HEK293 (cell line): ENCODE measurements at regions not wholly inside any gene's neighbourhood (a gene's known extent, or its start where the extent isn't known, plus 50 kb on each side); places are given as distances from the start of the nearest gene placed in this dataset.

Experiments used
- BCL11B ChIP-seq: fragments of 450-650 bp; formaldehyde crosslinking; IDR thresholded peaks from 2 replicates; pipeline ENCODE4 v1.5.1; 2016; ENCODE audit warnings: low read depth, missing biosample characterization, missing genetic modification characterization
- GLI4 ChIP-seq: fragments of 450-650 bp; formaldehyde crosslinking; IDR thresholded peaks from 2 replicates; pipeline ENCODE4 v1.5.1; 2016; ENCODE audit warnings: missing biosample characterization, missing genetic modification characterization
- KLF10 ChIP-seq: fragments of 450-650 bp; IDR thresholded peaks from 2 replicates; pipeline ENCODE4 v1.5.1; 2018; ENCODE audit warnings: missing biosample characterization, mild to moderate bottlenecking, missing genetic modification characterization
- KLF7 ChIP-seq: fragments of 450-650 bp; formaldehyde crosslinking; IDR thresholded peaks from 2 replicates; pipeline ENCODE4 v1.5.1; 2016; ENCODE audit warnings: missing biosample characterization, missing genetic modification characterization, borderline replicate concordance
- KLF8 ChIP-seq: fragments of 450-650 bp; formaldehyde crosslinking; IDR thresholded peaks from 2 replicates; pipeline ENCODE4 v1.5.1; 2016; ENCODE audit warnings: missing biosample characterization, missing genetic modification characterization
- MEIS1 ChIP-seq: sonication (generic); formaldehyde crosslinking; IDR thresholded peaks from 2 replicates; pipeline ENCODE4 v1.8.1; 2022; ENCODE audit warnings: missing genetic modification reagents, mild to moderate bottlenecking, borderline replicate concordance
- OSR2 ChIP-seq: fragments of 450-650 bp; formaldehyde crosslinking; IDR thresholded peaks from 2 replicates; pipeline ENCODE4 v1.5.1; 2016; ENCODE audit warnings: missing biosample characterization, missing genetic modification characterization
- PRDM1 ChIP-seq: fragments of 450-650 bp; formaldehyde crosslinking; IDR thresholded peaks from 2 replicates; pipeline ENCODE4; 2016; ENCODE audit warnings: missing biosample characterization, missing genetic modification characterization
- SCRT2 ChIP-seq: fragments of 450-650 bp; formaldehyde crosslinking; IDR thresholded peaks from 2 replicates; pipeline ENCODE4 v1.5.1; 2016; ENCODE audit warnings: missing biosample characterization, missing genetic modification characterization
- YY2 ChIP-seq: fragments of 450-650 bp; formaldehyde crosslinking; IDR thresholded peaks from 2 replicates; pipeline ENCODE4 v1.5.1; 2016; ENCODE audit warnings: missing biosample characterization, missing genetic modification characterization
- ZIC2 ChIP-seq: fragments of 450-650 bp; formaldehyde crosslinking; IDR thresholded peaks from 2 replicates; pipeline ENCODE4 v1.5.1; 2016; ENCODE audit warnings: missing biosample characterization, missing genetic modification characterization
- ZNF132 ChIP-seq: fragments of 450-650 bp; formaldehyde crosslinking; IDR thresholded peaks from 2 replicates; pipeline ENCODE4 v1.5.1; 2017; ENCODE audit warnings: missing biosample characterization, missing genetic modification characterization, borderline replicate concordance
- ZNF146 ChIP-seq: fragments of 450-650 bp; formaldehyde crosslinking; IDR thresholded peaks from 2 replicates; pipeline ENCODE4 v1.5.1; 2016; ENCODE audit warnings: missing biosample characterization, missing genetic modification characterization
- ZNF2 ChIP-seq: fragments of 450-650 bp; formaldehyde crosslinking; IDR thresholded peaks from 2 replicates; pipeline ENCODE4 v1.5.1; 2016; ENCODE audit warnings: missing biosample characterization, missing genetic modification characterization
- ZNF239 ChIP-seq: fragments of 450-650 bp; formaldehyde crosslinking; IDR thresholded peaks from 2 replicates; pipeline ENCODE4 v1.5.1; 2016; ENCODE audit warnings: missing biosample characterization, missing genetic modification characterization
- ZNF302 ChIP-seq: fragments of 450-650 bp; formaldehyde crosslinking; IDR thresholded peaks from 2 replicates; pipeline ENCODE4 v1.5.1; 2016; ENCODE audit warnings: missing biosample characterization, missing genetic modification characterization, low read depth
- ZNF350 ChIP-seq: fragments of 450-650 bp; formaldehyde crosslinking; IDR thresholded peaks from 2 replicates; pipeline ENCODE4 v1.5.0; 2017; ENCODE audit warnings: missing biosample characterization, mild to moderate bottlenecking, missing genetic modification characterization
- ZNF394 ChIP-seq: fragments of 450-650 bp; formaldehyde crosslinking; IDR thresholded peaks from 2 replicates; pipeline ENCODE4 v1.5.1; 2016; ENCODE audit warnings: missing biosample characterization, missing genetic modification characterization, mild to moderate bottlenecking, moderate library complexity, borderline replicate concordance
- ZNF433 ChIP-seq: fragments of 450-650 bp; formaldehyde crosslinking; IDR thresholded peaks from 2 replicates; pipeline ENCODE4 v1.5.1; 2016; ENCODE audit warnings: missing biosample characterization, missing genetic modification characterization, low read depth
- ZNF529 ChIP-seq: fragments of 450-650 bp; formaldehyde crosslinking; IDR thresholded peaks from 2 replicates; pipeline ENCODE4 v1.5.1; 2017; ENCODE audit warnings: missing genetic modification characterization, missing biosample characterization; ENCODE audit not compliant: insufficient replicate concordance
- ZNF596 ChIP-seq: fragments of 450-650 bp; IDR thresholded peaks from 2 replicates; pipeline ENCODE4 v1.5.0; 2018; ENCODE audit warnings: missing biosample characterization, mild to moderate bottlenecking, missing genetic modification characterization, moderate library complexity
- ZNF629 ChIP-seq: fragments of 450-650 bp; formaldehyde crosslinking; IDR thresholded peaks from 2 replicates; pipeline ENCODE4 v1.5.1; 2017; ENCODE audit warnings: missing biosample characterization, missing genetic modification characterization
- ZNF654 ChIP-seq: fragments of 450-650 bp; formaldehyde crosslinking; IDR thresholded peaks from 2 replicates; pipeline ENCODE4 v1.5.1; 2016; ENCODE audit warnings: low read depth, missing biosample characterization, missing genetic modification characterization
- ZNF701 ChIP-seq: fragments of 450-650 bp; formaldehyde crosslinking; IDR thresholded peaks from 2 replicates; pipeline ENCODE4 v1.5.1; 2016; ENCODE audit warnings: missing biosample characterization, missing genetic modification characterization
- ZNF747 ChIP-seq: fragments of 450-650 bp; formaldehyde crosslinking; IDR thresholded peaks from 2 replicates; pipeline ENCODE4 v1.5.1; 2016; ENCODE audit warnings: missing biosample characterization, missing genetic modification characterization
- ZNF76 ChIP-seq: fragments of 450-650 bp; formaldehyde crosslinking; IDR thresholded peaks from 2 replicates; pipeline ENCODE4; 2016; ENCODE audit warnings: low read depth, missing biosample characterization, missing genetic modification characterization, borderline replicate concordance
- TF ChIP-seq, protein P1 (sequence below): fragments of 450-650 bp; formaldehyde crosslinking; IDR thresholded peaks from 2 replicates; pipeline ENCODE4 v1.5.1; 2016; ENCODE audit warnings: missing biosample characterization, missing genetic modification characterization
- TF ChIP-seq, protein P2 (sequence below): fragments of 450-650 bp; formaldehyde crosslinking; IDR thresholded peaks from 2 replicates; pipeline ENCODE4 v1.5.1; 2016; ENCODE audit warnings: missing biosample characterization, missing genetic modification characterization
- TF ChIP-seq, protein P3 (sequence below): fragments of 450-650 bp; formaldehyde crosslinking; IDR thresholded peaks from 2 replicates; pipeline ENCODE4 v1.5.1; 2016; ENCODE audit warnings: missing biosample characterization, missing genetic modification characterization
- TF ChIP-seq, protein P4 (sequence below): fragments of 450-650 bp; formaldehyde crosslinking; IDR thresholded peaks from 2 replicates; pipeline ENCODE4 v1.5.1; 2016; ENCODE audit warnings: missing biosample characterization, missing genetic modification characterization
- TF ChIP-seq, protein P5 (sequence below): fragments of 450-650 bp; formaldehyde crosslinking; IDR thresholded peaks from 2 replicates; pipeline ENCODE4 v1.5.1; 2016; ENCODE audit warnings: missing biosample characterization, missing genetic modification characterization
- TF ChIP-seq, protein P6 (sequence below): fragments of 450-650 bp; formaldehyde crosslinking; IDR thresholded peaks from 2 replicates; pipeline ENCODE4 v1.5.1; 2017; ENCODE audit warnings: missing biosample characterization, missing genetic modification characterization

DNA sequence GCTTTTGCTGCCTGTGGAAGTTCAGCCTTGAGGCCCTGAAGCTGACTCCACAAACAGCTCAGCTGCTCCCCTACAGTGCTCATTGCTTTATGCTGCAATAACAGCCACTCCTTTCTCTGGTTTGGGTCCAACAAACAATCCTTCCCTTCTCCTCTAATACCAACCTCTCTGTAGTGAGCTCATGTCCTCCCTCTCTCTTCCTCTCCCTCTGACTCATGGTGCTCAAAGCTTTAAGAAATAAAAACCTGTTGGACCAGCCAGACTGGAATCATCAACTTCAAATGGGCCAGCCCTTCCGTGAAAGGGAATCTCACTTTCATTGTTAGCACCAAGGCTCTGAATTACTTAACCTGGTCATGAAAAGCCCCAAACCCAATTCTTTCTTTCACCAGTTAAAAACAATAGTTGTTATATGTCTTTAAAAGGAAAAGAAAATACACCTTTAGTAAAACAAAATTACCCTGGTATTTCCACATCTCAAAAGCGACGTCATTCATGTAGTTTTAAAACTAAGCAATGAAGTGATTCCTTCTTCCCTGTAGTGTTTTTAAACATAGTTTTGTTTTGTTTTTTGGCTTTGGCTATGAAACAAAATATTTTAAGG, 126.4 kb downstream of the DUSP6 start (continued):
- TF ChIP-seq, protein P1, sequence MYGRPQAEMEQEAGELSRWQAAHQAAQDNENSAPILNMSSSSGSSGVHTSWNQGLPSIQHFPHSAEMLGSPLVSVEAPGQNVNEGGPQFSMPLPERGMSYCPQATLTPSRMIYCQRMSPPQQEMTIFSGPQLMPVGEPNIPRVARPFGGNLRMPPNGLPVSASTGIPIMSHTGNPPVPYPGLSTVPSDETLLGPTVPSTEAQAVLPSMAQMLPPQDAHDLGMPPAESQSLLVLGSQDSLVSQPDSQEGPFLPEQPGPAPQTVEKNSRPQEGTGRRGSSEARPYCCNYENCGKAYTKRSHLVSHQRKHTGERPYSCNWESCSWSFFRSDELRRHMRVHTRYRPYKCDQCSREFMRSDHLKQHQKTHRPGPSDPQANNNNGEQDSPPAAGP (tag by site-specific recombination) = peak; percentile 43; the same call in 1 of the 2 replicates
- TF ChIP-seq ZIC2 (tag by site-specific recombination) (no peak), KLF7 (tag by site-specific recombination) (no peak), ZNF433 (tag by site-specific recombination) (no peak), SCRT2 (tag by site-specific recombination) (peak; percentile 95), ZNF747 (no peak), ZNF701 (tag by site-specific recombination) (no peak), PRDM1 (tag by site-specific recombination) (peak; percentile 30; the same call in 1 of the 2 replicates), KLF8 (tag by site-specific recombination) (no peak), ZNF394 (tag by site-specific recombination) (peak; percentile 55; the same call in 1 of the 2 replicates), ZNF239 (tag by site-specific recombination) (no peak), OSR2 (tag by site-specific recombination) (no peak), KLF10 (tag by site-specific recombination) (no peak), ZNF2 (tag by site-specific recombination) (no peak), ZNF529 (tag by site-specific recombination) (no peak), GLI4 (tag by site-specific recombination) (no peak), ZNF146 (tag by site-specific recombination) (no peak), ZNF132 (tag by site-specific recombination) (no peak), ZNF76 (tag by site-specific recombination) (no peak), BCL11B (tag by site-specific recombination) (no peak), YY2 (tag by site-specific recombination) (no peak), ZNF629 (no peak), ZNF596 (tag by site-specific recombination) (no peak), ZNF654 (tag by site-specific recombination) (no peak), MEIS1 (no peak), ZNF350 (tag by site-specific recombination) (no peak), ZNF302 (tag by site-specific recombination) (no peak)
- TF ChIP-seq, protein P2, sequence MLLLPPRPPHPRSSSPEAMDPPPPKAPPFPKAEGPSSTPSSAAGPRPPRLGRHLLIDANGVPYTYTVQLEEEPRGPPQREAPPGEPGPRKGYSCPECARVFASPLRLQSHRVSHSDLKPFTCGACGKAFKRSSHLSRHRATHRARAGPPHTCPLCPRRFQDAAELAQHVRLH (tag by site-specific recombination) = no peak
- TF ChIP-seq, protein P3, sequence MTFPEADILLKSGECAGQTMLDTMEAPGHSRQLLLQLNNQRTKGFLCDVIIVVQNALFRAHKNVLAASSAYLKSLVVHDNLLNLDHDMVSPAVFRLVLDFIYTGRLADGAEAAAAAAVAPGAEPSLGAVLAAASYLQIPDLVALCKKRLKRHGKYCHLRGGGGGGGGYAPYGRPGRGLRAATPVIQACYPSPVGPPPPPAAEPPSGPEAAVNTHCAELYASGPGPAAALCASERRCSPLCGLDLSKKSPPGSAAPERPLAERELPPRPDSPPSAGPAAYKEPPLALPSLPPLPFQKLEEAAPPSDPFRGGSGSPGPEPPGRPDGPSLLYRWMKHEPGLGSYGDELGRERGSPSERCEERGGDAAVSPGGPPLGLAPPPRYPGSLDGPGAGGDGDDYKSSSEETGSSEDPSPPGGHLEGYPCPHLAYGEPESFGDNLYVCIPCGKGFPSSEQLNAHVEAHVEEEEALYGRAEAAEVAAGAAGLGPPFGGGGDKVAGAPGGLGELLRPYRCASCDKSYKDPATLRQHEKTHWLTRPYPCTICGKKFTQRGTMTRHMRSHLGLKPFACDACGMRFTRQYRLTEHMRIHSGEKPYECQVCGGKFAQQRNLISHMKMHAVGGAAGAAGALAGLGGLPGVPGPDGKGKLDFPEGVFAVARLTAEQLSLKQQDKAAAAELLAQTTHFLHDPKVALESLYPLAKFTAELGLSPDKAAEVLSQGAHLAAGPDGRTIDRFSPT = no peak
- TF ChIP-seq, protein P4, sequence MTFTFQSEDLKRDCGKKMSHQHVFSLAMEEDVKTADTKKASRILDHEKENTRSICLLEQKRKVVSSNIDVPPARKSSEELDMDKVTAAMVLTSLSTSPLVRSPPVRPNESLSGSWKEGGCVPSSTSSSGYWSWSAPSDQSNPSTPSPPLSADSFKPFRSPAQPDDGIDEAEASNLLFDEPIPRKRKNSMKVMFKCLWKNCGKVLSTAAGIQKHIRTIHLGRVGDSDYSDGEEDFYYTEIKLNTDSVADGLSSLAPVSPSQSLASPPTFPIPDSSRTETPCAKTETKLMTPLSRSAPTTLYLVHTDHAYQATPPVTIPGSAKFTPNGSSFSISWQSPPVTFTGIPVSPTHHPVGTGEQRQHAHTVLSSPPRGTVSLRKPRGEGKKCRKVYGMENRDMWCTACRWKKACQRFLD (tag by site-specific recombination) = no peak
- TF ChIP-seq, protein P5, sequence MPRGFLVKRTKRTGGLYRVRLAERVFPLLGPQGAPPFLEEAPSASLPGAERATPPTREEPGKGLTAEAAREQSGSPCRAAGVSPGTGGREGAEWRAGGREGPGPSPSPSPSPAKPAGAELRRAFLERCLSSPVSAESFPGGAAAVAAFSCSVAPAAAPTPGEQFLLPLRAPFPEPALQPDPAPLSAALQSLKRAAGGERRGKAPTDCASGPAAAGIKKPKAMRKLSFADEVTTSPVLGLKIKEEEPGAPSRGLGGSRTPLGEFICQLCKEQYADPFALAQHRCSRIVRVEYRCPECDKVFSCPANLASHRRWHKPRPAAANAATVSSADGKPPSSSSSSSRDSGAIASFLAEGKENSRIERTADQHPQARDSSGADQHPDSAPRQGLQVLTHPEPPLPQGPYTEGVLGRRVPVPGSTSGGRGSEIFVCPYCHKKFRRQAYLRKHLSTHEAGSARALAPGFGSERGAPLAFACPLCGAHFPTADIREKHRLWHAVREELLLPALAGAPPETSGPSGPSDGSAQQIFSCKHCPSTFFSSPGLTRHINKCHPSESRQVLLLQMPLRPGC = no peak
- TF ChIP-seq, protein P6, sequence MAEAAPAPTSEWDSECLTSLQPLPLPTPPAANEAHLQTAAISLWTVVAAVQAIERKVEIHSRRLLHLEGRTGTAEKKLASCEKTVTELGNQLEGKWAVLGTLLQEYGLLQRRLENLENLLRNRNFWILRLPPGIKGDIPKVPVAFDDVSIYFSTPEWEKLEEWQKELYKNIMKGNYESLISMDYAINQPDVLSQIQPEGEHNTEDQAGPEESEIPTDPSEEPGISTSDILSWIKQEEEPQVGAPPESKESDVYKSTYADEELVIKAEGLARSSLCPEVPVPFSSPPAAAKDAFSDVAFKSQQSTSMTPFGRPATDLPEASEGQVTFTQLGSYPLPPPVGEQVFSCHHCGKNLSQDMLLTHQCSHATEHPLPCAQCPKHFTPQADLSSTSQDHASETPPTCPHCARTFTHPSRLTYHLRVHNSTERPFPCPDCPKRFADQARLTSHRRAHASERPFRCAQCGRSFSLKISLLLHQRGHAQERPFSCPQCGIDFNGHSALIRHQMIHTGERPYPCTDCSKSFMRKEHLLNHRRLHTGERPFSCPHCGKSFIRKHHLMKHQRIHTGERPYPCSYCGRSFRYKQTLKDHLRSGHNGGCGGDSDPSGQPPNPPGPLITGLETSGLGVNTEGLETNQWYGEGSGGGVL (tag by site-specific recombination) = peak; percentile 26; the same call in 1 of the 2 replicates
